ENCODE measurements at regions not wholly inside any gene's neighbourhood (a gene's known extent, or its start where the extent isn't known, plus 50 kb on each side); places are given as distances from the start of the nearest gene placed in this dataset.
"Not testable (repeated sequence)": the region's sequence is repeated elsewhere in the genome, so short reads cannot be mapped to it uniquely, and the experiment has no call there.

GRCh38 chr3:174547801-174548435 is 311.2 kb upstream of the NAALADL2 start:
- DNase-seq = no peak

GRCh38 chr3:174548841-174549623 is 310.1 kb upstream of the NAALADL2 start:
- no peak for DNase-seq

- no peak for DNase-seq
Measured at GRCh38 chr3:174581558-174581957, 277.6 kb upstream of the NAALADL2 start.

GRCh38 chr3:174583396-174583795 is 275.7 kb upstream of the NAALADL2 start:
- no peak for DNase-seq

- DNase-seq = not testable (repeated sequence)
Measured at GRCh38 chr3:174587137-174587536, 272.0 kb upstream of the NAALADL2 start.

- no peak for DNase-seq
Measured at GRCh38 chr3:174596447-174596982, 262.6 kb upstream of the NAALADL2 start.

GRCh38 chr3:174598885-174599439 is 260.2 kb upstream of the NAALADL2 start:
- no peak for DNase-seq

- no peak for DNase-seq
Measured at GRCh38 chr3:174613173-174613572, 246.0 kb upstream of the NAALADL2 start.

GRCh38 chr3:174614036-174614435 is 245.1 kb upstream of the NAALADL2 start:
- DNase-seq = no peak

GRCh38 chr3:174618368-174619080 is 240.6 kb upstream of the NAALADL2 start:
- DNase-seq = no peak

GRCh38 chr3:174619239-174619638 is 239.9 kb upstream of the NAALADL2 start:
- DNase-seq = no peak

GRCh38 chr3:174620138-174620537 is 239.0 kb upstream of the NAALADL2 start:
- DNase-seq = no peak

- no peak for DNase-seq
Measured at GRCh38 chr3:174620855-174621472, 238.2 kb upstream of the NAALADL2 start.

- DNase-seq = no peak
Measured at GRCh38 chr3:174633342-174633741, 225.8 kb upstream of the NAALADL2 start.

- DNase-seq = no peak
Measured at GRCh38 chr3:174636451-174636850, 222.7 kb upstream of the NAALADL2 start.

- DNase-seq = no peak
Measured at GRCh38 chr3:174639406-174639805, 219.7 kb upstream of the NAALADL2 start.

GRCh38 chr3:174639970-174640369 is 219.2 kb upstream of the NAALADL2 start:
- DNase-seq = no peak

GRCh38 chr3:174640932-174641331 is 218.2 kb upstream of the NAALADL2 start:
- DNase-seq = no peak

GRCh38 chr3:174644287-174644686 is 214.8 kb upstream of the NAALADL2 start:
- DNase-seq = no peak

GRCh38 chr3:174651951-174652350 is 207.2 kb upstream of the NAALADL2 start:
- no peak for DNase-seq

- no peak for DNase-seq
Measured at GRCh38 chr3:174659511-174659910, 199.6 kb upstream of the NAALADL2 start.

- DNase-seq = no peak
Measured at GRCh38 chr3:174662653-174663052, 196.5 kb upstream of the NAALADL2 start.

GRCh38 chr3:174667386-174667785 is 191.7 kb upstream of the NAALADL2 start:
- no peak for DNase-seq

All from CD4-positive, alpha-beta T cell treated with Interleukin-12 subunit alpha and Interleukin-12 subunit beta, for 1 hour (primary cell).